Mammary epithelial cell (primary cell): ENCODE measurements at regions not wholly inside any gene's neighbourhood (a gene's known extent, or its start where the extent isn't known, plus 50 kb on each side); places are given as distances from the start of the nearest gene placed in this dataset.

Experiments used
- EZH2 ChIP-seq: IDR thresholded peaks from 2 replicates; pipeline ENCODE4 v1.6.1; 2012; ENCODE audit warnings: low read length, inconsistent platforms, borderline replicate concordance
- TF ChIP-seq, protein P1 (sequence below), 2 donors: IDR thresholded peaks in 1 of 2; conservative IDR thresholded peaks in 1 of 2; 2 replicates each; pipeline ENCODE4 v1.5.1; 2011 to 2012; ENCODE audit warnings: inconsistent platforms in 2 of 2, low read length in 2 of 2, mild to moderate bottlenecking in 2 of 2, control low read depth in 1 of 2, low read depth in 1 of 2; ENCODE audit not compliant: insufficient read depth in 1 of 2; ENCODE audit errors: extremely low read depth in 1 of 2

DNA sequence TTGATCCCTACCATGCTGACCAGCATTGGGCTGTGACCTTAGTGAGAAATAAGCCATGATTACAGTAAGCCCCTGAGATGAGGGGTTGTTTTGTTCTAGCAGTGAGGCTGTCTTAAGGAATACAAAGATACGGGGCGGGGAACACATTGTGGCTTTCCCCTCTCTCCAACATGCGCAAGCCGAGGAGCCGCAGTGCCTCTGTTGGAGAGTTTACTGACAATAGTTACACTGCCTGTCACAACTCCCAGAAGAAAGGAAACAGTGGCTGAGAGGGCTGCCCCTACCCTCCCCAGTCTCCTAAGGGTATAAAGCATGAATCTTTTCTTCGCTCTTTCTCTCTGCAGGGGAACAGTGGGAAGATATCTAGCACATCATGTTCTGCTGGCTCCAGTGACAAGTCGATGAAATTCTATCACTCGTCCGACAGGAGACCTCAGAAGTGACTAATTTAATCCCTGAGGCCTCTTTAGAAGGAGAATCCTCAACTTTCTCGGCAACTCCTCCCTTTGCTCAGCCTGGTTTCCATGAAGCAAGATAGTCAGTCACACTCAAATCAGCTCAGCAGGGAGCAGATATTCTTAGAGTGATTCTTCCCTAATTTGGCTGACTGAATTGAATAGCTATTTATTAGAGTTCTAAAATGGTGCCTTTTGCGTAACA, 409.0 kb upstream of the PROK2 start:
- TF ChIP-seq, protein P1, sequence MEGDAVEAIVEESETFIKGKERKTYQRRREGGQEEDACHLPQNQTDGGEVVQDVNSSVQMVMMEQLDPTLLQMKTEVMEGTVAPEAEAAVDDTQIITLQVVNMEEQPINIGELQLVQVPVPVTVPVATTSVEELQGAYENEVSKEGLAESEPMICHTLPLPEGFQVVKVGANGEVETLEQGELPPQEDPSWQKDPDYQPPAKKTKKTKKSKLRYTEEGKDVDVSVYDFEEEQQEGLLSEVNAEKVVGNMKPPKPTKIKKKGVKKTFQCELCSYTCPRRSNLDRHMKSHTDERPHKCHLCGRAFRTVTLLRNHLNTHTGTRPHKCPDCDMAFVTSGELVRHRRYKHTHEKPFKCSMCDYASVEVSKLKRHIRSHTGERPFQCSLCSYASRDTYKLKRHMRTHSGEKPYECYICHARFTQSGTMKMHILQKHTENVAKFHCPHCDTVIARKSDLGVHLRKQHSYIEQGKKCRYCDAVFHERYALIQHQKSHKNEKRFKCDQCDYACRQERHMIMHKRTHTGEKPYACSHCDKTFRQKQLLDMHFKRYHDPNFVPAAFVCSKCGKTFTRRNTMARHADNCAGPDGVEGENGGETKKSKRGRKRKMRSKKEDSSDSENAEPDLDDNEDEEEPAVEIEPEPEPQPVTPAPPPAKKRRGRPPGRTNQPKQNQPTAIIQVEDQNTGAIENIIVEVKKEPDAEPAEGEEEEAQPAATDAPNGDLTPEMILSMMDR (conservative IDR thresholded peaks at IDR 0.05 in 1 of 2, IDR thresholded peaks at IDR 0.05 in 1 of 2; ENCODE audit: extremely low read depth in 1 of 2, insufficient read depth in 1 of 2, low read depth in 1 of 2, low read length in 2 of 2), result no peak
- TF ChIP-seq EZH2, result no peak
